Body of pancreas (tissue), 4 donors: ENCODE measurements at regions not wholly inside any gene's neighbourhood (a gene's known extent, or its start where the extent isn't known, plus 50 kb on each side); places are given as distances from the start of the nearest gene placed in this dataset.

Experiments
- ATAC-seq: fragments of 150-250 bp; one replicate; pipeline ENCODE4 v1.9.1; 2016
- DNase-seq, 4 donors: peaks; one replicate each; pipeline ENCODE4 v3.0.0-alpha.2; 2019
- H3K27ac ChIP-seq, 4 donors: fragments of 200-600 bp; sonication (generic); 1 replicate in 3 of 4; 2 replicates in 1 of 4; pipeline versions ENCODE4 v1.5.1 to v1.6.1; 2016 to 2019; ENCODE audit warnings: mild to moderate bottlenecking in 1 of 4, mixed read lengths in 1 of 4, moderate library complexity in 1 of 4
- H3K27me3 ChIP-seq, 2 donors: fragments of 200-600 bp; sonication (generic); one replicate each; pipeline ENCODE4 v1.6.0; 2016; ENCODE audit warnings: mild to moderate bottlenecking in 1 of 2
- H3K36me3 ChIP-seq, 2 donors: fragments of 200-600 bp; sonication (generic); replicated peaks in 1 of 2; 2 replicates each; pipeline ENCODE4 v1.5.1; 2016; ENCODE audit warnings: low read depth in 2 of 2; ENCODE audit not compliant: insufficient read depth in 1 of 2
- H3K4me1 ChIP-seq: fragments of 200-600 bp; sonication (generic); one replicate; pipeline ENCODE4 v1.6.0; 2016
- H3K4me3 ChIP-seq, 2 donors: fragments of 200-600 bp; sonication (generic); 1 replicate in 1 of 2; 2 replicates in 1 of 2; pipeline ENCODE4 v1.5.1; 2016 to 2019
- H3K9me3 ChIP-seq, 3 donors: fragments of 200-600 bp; sonication (generic); 1 replicate in 2 of 3; 2 replicates in 1 of 3; pipeline ENCODE4 v1.5.1; 2016
- CTCF ChIP-seq, 7 experiments: fragments of 450-650 bp in 4 of 7; fragments of 200-600 bp in 3 of 7; sonication (generic) in 3 of 7; IDR thresholded peaks; one replicate each; pipeline ENCODE4 v1.5.1; 2016 to 2019; ENCODE audit warnings: antibody characterized with exemption in 7 of 7
- POLR2A ChIP-seq, 3 donors: fragments of 450-650 bp; IDR thresholded peaks; one replicate each; pipeline ENCODE4 v1.6.1; 2016; ENCODE audit warnings: antibody characterized with exemption in 3 of 3, mild to moderate bottlenecking in 2 of 3
- WGBS, 2 donors: methylation state at CpG; one replicate each; pipeline ENCODE4 v1.1.5; 2017; 5-methylcytosine and 5-hydroxymethylcytosine counted together
- intact Hi-C: fragments of 100-400 bp; cut with DNase I; formaldehyde crosslinking; loops from one replicate; pipeline ENCODE4 v1.15.1; 2023

- Histone ChIP-seq H3K36me3 (no peaks in the 10 kb centered on the region), H3K27me3 (no peaks in the 10 kb centered on the region)
These were observed 300.1 kb downstream of the FOXL1 start for GRCh38 chr16:86878236-86879080.

GRCh38 chr16:86879268-86879667, 300.9 kb downstream of the FOXL1 start:
- 74 to 80% methylated on average over 9 to 11 of the region's 11 CpGs for WGBS, 2 donors
- intact Hi-C loops, result no loop called here
- no peak for DNase-seq
- Histone ChIP-seq H3K4me3 (no peak overlapping the region), H3K9me3 (no peaks in the 10 kb centered on the region), H3K27ac (no peak overlapping the region), H3K27me3 (no peaks in the 10 kb centered on the region), H3K4me1 (no peaks in the 10 kb centered on the region), H3K36me3 (no peaks in the 10 kb centered on the region)
- no peak for ATAC-seq
- TF ChIP-seq POLR2A (IDR thresholded peaks at IDR 0.05), result no peak

More at GRCh38 chr16:86878236-86879080, 300.1 kb downstream of the FOXL1 start:
- TF ChIP-seq POLR2A (IDR thresholded peaks at IDR 0.05) (no peak), CTCF (IDR thresholded peaks at IDR 0.05) (no peak)
- Histone ChIP-seq H3K4me1 (no peaks in the 10 kb centered on the region), H3K27ac (no peak overlapping the region), H3K9me3 (peaks cover 0 to 4% (median 0%) of the 10 kb centered on the region in 3 donors), H3K4me3 (no peak overlapping the region)
- intact Hi-C loops, result no loop called here
- no peak for ATAC-seq
- 31 to 46% methylated on average over 10 to 38 of the region's 38 CpGs for WGBS, 2 donors
- no peak for DNase-seq

- TF ChIP-seq CTCF (IDR thresholded peaks at IDR 0.05) (no peak), POLR2A (IDR thresholded peaks at IDR 0.05) (no peak)
- ATAC-seq (no peak), DNase-seq (no peak)
- H3K4me3 ChIP-seq, result no peak overlapping the region
- no peaks in the 10 kb centered on the region for H3K36me3 ChIP-seq
- intact Hi-C loops, result no loop called here
- WGBS, 2 donors, result 60 to 65% methylated on average over 14 of the region's 14 CpGs
- H3K27ac ChIP-seq, result no peak overlapping the region
- no peaks in the 10 kb centered on the region for H3K9me3 ChIP-seq
- H3K27me3 ChIP-seq, result no peaks in the 10 kb centered on the region
- no peaks in the 10 kb centered on the region for H3K4me1 ChIP-seq
These were observed 302.2 kb downstream of the FOXL1 start for GRCh38 chr16:86880316-86881117.

GRCh38 chr16:86881118-86881510, 302.8 kb downstream of the FOXL1 start:
- no peak for ATAC-seq
- no peak overlapping the region for H3K27ac ChIP-seq
- no peak for TF ChIP-seq CTCF (IDR thresholded peaks at IDR 0.05)
- no peak for TF ChIP-seq POLR2A (IDR thresholded peaks at IDR 0.05)
- H3K4me1 ChIP-seq, result no peaks in the 10 kb centered on the region
- no peaks in the 10 kb centered on the region for H3K27me3 ChIP-seq
- intact Hi-C loops, result no loop called here
- DNase-seq, result no peak
- no peak overlapping the region for H3K4me3 ChIP-seq
- 67 to 80% methylated on average over 12 of the region's 12 CpGs for WGBS, 2 donors
- no peaks in the 10 kb centered on the region for H3K9me3 ChIP-seq
- H3K36me3 ChIP-seq, result no peaks in the 10 kb centered on the region

GRCh38 chr16:86881861-86882273, 303.5 kb downstream of the FOXL1 start:
- no peak for ATAC-seq

More at GRCh38 chr16:86881861-86882273, 303.5 kb downstream of the FOXL1 start:
- Histone ChIP-seq H3K27me3 (no peaks in the 10 kb centered on the region), H3K27ac (no peak overlapping the region), H3K4me1 (no peaks in the 10 kb centered on the region), H3K4me3 (no peak overlapping the region), H3K9me3 (no peaks in the 10 kb centered on the region), H3K36me3 (no peaks in the 10 kb centered on the region)
- WGBS, 2 donors, result 58 to 63% methylated on average over 15 of the region's 15 CpGs
- TF ChIP-seq CTCF (IDR thresholded peaks at IDR 0.05) (no peak), POLR2A (IDR thresholded peaks at IDR 0.05) (no peak)
- no peak for DNase-seq
- intact Hi-C loops, result no loop called here
